ENCODE measurements at regions not wholly inside any gene's neighbourhood (a gene's known extent, or its start where the extent isn't known, plus 50 kb on each side); places are given as distances from the start of the nearest gene placed in this dataset.

- DNase-seq, result no peak
Observed at GRCh38 chr5:96088706-96089498, 127.3 kb upstream of the ELL2 start.

DNA sequence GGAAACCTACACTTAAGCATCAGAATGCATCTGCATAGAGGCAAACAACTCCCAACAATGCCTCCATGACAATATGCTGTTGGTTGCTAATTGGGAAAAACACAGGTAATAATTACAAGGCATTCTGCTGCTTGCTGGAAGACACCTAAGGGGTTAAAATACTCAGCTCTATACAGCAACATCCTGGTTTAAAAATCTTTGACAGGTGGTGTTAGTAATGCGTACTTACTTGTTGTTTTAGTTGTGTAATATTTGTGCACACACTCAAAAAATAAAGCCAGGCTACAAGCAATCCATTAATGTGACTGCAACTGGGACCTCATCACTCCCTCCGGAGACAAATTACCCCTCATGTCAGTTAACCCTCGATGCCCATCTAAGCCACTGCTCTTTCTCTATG is 126.3 kb upstream of the ELL2 start:
- no peak for DNase-seq

DNA sequence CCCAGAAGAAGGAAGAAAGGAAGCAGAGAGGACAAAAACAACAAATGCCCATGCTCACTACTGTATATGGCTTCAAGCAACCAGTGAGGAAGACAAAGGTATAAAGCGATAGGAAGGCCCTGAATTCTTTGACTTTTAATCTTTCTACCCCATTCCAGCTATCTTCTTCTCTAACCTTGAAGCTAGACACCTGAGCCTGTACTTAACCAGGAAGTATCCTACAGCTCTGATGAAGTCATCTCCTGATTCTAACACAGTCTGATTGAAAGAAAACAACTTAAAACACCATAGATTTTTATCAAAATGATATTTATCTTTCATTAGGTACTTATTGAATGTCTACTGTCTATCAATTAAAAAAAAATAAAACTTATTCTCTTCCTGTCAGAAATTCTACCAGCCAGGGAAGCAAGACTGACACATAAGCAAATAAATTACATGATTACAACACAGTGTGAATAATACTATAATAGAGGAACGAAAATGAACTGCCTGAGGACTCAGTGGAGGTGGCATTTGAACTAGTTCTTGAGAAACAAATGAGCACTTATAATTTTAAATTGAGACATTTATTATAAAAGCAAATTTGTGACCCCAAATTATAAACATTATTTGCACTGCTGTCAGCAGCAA is 123.3 kb upstream of the ELL2 start:
- DNase-seq, result no peak

- no peak for DNase-seq
Observed at GRCh38 chr5:96083361-96083881, 121.8 kb upstream of the ELL2 start.

DNA sequence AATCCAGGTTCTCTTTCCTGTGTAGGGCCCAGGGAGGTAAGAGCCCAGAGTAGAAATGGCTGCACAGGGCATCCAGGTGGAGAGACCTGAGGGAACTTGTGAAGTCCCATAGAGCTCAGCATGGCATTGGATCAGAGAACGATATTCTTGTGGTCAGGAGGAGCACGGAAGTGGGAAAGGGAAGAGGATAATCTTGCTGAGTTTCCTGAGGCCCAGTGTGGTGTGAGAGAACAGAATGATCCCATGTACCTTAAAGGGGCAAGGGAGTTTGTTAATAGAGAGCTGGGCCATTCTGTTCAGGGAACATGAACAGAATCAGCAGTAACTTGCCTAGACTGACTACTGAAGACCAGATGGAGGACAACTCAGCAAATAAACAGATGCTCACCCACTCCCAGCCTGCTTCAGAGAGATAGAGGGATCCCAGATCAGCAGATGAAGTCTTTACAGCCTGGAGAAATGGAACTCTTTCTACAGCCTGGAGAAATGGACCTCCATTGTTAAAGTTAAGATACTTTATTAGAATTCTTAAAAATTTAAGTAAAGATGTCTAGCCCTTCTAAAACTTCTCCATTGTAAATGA is 119.7 kb upstream of the ELL2 start:
- DNase-seq, result no peak

DNA sequence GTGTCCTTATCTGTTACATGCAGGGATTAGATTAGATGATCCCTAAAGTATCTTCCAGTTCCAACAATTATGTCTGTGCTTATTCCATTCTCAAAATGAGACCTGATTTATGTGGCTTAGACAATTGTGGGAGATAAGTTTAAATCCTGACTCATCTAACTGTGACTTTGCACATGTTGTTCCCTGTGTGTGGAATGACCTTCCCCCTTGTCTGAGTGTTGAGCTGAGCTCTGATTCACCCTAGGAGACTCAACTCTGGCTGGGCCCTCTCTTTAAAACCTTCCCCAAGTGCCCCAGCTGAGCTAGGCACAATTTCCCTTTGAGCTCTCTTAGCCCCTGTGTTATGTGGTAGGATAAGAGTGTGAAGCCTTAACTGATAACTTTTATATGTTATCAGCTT is 118.9 kb upstream of the ELL2 start:
- DNase-seq, result no peak

GRCh38 chr5:96079962-96080361 is 118.3 kb upstream of the ELL2 start:
- DNase-seq, result no peak

GRCh38 chr5:96079075-96079474 is 117.4 kb upstream of the ELL2 start:
- DNase-seq, result no peak

- no peak for DNase-seq
Observed at GRCh38 chr5:96076451-96076850, 114.8 kb upstream of the ELL2 start.

DNA sequence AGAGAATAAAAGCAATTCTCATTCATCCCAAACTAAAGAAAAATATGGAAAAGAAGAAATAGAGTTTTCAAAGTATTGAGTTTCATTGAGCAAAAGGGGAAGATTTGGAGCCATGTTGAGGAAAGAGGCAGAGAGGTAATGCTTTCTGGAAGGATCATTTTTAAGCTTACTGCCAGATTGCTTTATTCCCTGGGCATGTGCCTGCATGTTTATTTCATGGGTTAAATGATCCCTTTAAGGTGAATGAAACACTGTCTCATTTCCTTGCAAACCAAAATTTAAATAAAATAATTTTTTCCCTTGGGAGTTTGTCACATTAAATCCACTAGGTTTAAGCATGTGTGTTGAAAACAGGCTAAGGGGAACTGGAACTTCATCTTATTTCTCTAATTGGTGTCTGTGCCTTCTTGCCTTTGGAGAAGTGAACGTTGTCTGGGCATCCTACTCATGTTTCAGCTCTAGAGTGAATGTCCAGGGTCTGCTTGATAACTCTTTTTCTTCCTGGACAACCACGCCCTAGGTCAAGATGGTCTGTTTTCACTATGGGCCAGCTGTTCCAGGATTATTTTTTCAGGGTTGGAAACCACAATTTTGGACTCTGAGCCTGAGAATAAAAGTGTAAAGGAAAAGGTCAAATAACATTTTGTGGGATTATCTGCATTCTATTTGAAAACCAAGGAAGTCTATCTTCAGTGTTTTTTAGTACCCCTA is 114.1 kb upstream of the ELL2 start:
- no peak for DNase-seq

DNA sequence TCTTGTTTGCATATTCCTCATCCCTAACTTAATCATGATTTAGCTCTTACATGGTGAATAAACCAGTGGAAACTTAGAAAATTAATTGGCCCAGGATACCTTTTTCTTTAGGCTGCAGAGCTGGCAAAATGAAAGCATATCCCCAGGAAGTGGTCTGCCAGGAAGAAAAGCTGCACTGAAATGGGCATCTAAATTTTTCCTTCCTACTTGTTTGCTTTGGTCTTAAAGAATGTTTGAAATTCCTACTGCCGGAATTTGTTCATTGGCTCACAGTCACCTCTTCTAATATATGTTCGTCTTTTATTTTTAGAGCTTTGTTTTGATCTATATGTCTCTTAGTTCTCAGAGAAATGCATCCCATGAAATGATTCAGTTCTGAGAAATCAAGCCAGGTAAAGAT is 113.2 kb upstream of the ELL2 start:
- DNase-seq, result no peak

GRCh38 chr5:96074460-96074859 is 112.8 kb upstream of the ELL2 start:
- no peak for DNase-seq

DNA sequence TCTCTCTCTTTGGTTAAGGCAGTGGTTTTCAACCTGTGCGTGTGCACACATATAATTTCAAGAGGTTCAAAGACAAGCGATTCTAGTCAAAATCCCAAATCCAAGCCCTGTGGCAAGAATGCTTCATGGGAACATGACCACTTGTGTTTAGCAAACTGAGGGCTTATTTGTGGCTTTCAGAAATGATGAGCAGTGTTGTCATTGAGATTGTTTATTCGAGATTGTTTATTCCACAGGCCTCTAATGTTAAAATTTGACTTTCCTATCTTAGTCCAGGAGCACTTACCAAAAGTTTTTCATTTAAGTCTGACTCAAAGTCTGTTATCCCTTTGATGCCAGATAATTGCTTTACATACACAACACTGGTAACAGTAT is 111.1 kb upstream of the ELL2 start:
- DNase-seq, result no peak

DNA sequence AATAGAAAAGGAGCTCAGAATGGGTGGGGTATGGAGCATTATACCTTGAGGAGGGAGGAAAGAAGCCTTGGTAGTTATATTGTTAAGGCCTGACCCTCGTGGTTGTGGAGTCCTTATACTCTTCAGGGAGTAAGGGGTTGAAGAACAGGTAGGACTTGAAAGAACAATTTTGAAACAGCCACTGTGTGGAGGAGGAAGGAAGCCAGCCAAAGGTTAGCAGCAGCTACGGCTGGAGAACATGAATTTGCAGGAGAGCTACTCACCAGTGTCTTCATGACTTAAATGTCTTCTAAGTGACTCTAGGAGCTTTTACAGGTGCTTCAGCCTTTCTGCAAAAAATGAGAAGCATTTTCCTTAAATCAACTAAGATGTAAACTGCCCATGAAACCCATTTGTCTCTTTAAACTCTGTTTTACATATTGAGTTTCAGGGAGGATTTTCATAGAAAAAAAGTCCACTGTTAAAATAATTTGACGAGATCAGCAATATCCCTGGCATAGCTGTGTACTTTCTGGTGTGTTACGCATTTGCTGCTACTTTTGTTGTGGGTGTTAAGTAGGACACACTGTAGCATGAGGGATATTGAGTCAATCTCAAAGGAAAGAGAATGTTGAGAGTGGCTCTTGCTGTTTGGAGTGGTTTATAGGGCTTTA is 110.6 kb upstream of the ELL2 start:
- no peak for DNase-seq

GRCh38 chr5:96070622-96071225 is 109.1 kb upstream of the ELL2 start:
- no peak for DNase-seq

DNA sequence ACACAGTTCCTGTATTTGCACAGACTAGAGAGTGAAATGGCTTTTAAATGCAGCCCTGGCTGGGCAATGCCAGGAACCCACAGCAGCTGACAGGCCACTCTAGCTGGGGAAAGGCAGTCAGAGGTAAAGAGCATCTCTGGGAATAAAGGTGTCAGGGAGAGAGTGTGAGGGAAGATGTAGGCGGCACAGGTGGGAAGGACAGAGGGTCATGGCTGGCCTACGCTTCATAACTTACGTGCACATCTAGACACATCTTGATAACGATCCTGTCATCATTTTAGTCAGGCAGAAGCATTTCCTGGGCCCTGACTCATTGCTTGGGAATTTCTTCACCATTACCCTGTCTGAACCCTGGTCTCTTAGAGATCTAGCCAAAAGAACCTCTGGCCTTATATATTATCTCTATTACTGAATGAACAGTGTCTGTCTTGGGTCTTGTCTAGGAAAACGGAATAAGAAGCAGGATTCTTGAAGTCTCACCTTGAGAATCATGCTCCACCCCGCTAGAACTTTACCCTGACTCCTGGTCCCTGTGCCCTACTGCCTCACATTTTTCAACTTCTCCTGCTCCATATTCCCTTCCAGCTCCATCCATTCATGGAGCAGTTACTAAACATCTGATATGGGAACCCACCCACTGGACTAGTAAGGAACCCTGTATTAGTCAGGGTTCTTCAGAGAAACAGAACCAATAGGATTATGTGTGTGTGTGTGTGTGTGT is 106.4 kb upstream of the ELL2 start:
- no peak for DNase-seq

DNA sequence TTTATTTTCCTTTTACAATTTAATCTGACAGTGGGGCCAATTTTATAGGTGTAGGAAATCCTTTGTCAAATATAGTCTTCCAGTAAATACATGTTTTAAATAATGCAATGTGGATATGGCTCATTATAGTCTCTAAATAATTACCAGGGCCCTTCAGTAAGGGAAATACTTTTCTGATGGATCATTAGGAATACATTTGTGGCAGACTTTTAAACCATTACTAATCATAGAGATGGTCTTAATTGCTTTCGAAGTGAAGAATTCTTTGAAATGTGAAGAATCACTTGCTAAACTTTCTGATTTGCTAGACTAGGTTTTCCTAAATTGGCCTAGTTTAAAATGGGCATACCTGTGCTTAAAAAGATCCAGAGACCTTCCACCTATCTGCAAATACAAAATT is 105.6 kb upstream of the ELL2 start:
- DNase-seq, result no peak

DNA sequence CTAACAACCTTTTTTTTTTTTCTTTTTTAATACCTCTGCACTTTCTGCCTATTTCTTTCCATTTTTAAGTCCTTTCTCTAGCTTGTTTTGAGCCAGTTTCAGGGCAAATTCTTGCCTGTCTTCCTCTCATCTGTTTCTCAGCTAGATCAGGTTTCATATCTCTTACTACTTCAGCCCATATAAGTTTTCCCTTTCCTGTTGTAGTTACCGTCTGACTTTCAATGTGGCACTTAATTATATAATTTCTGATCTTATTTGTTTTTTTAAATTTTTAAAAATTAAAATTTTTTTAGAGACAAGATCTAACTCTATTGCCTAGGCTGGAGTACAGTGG is 104.7 kb upstream of the ELL2 start:
- DNase-seq, result no peak

DNA sequence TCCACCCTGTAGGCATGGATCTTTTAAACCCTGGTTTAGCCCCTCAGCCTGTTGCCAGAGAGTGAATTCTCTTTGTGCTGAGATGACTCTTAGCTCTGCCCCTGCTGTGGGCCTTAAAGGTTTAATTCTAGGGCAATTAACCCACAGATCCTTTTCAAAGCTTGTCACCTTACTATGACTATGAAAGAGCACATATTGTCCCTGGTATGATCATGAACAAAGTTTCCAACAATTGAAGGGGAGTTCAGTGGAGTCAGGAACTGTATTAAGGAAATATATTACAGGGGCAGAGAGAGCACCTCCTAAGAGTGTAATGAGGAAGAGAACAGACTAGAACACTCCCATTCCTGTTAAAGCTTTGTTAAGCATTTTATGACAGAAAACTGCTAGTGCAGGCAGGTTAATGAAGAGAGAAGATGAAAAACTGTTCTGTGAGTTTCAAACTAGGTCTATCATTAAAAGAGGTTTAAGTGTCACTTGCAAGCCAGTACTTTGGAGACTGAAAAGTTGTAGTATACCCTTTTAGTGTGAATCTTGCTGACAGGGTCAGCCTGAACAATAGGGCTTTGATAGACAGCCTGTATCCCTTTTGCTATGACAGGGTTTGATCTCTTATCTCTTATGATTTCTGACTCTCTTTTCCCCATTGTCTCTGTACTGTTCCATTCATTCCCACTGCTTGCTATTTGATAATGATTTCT is 104.2 kb upstream of the ELL2 start:
- no peak for DNase-seq

DNA sequence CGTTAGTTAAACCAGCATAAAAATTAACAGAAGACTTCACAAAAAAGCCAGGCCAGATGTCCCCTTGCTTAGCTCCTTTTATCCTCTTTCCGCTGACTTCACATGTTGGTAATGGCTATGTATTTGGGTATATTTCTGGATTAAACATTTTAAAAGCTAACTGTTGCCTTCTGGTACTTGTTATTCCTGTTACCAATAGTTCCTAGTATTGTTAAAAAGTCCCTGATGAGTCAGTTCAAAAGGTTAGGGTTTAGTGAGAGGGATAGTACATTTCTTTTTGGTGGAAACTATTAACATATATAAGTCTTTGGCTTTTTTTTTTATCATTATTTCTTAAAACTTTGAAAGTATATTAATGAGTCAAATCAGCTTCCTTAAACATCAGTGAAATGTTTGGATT is 103.2 kb upstream of the ELL2 start:
- no peak for DNase-seq

- no peak for DNase-seq
Observed at GRCh38 chr5:96062836-96063235, 101.2 kb upstream of the ELL2 start.
